Kasumi-1 (cell line): ENCODE measurements at regions not wholly inside any gene's neighbourhood (a gene's known extent, or its start where the extent isn't known, plus 50 kb on each side); places are given as distances from the start of the nearest gene placed in this dataset.
"Not testable (repeated sequence)": the region's sequence is repeated elsewhere in the genome, so short reads cannot be mapped to it uniquely, and the experiment has no call there.

Source experiments
- DNase-seq, 2 experiments: peaks; one replicate each; lab custom pipeline; 2025; lab: John Stamatoyannopoulos, UW

GRCh38 chr10:94125856-94126255 is 132.1 kb downstream of the PLCE1 start:
- DNase-seq = no peak

GRCh38 chr10:94129393-94130130 is 135.8 kb downstream of the PLCE1 start:
- no peak for DNase-seq

- DNase-seq = no peak
Observed at GRCh38 chr10:94131885-94132284, 138.2 kb downstream of the PLCE1 start.

- DNase-seq = no peak
Observed at GRCh38 chr10:94133239-94133638, 139.5 kb downstream of the PLCE1 start.

- no peak for DNase-seq
Observed at GRCh38 chr10:94137747-94138146, 144.0 kb downstream of the PLCE1 start.

- DNase-seq = no peak
Observed at GRCh38 chr10:94138391-94138790, 144.7 kb downstream of the PLCE1 start.

GRCh38 chr10:94143261-94143660 is 149.5 kb downstream of the PLCE1 start:
- DNase-seq = no peak

GRCh38 chr10:94146313-94146712 is 152.6 kb downstream of the PLCE1 start:
- no peak for DNase-seq

- no peak for DNase-seq
Observed at GRCh38 chr10:94146746-94147145, 153.0 kb downstream of the PLCE1 start.

GRCh38 chr10:94149702-94150101 is 156.0 kb downstream of the PLCE1 start:
- no peak for DNase-seq

GRCh38 chr10:94150541-94151184 is 156.9 kb downstream of the PLCE1 start:
- DNase-seq = no peak

GRCh38 chr10:94155722-94156271 is 162.1 kb downstream of the PLCE1 start:
- no peak for DNase-seq

GRCh38 chr10:94156453-94156852 is 162.7 kb downstream of the PLCE1 start:
- no peak for DNase-seq

- DNase-seq = not testable (repeated sequence)
Observed at GRCh38 chr10:94165158-94165611, 171.5 kb downstream of the PLCE1 start.

GRCh38 chr10:94172332-94172731 is 178.6 kb downstream of the PLCE1 start:
- DNase-seq = no peak

- DNase-seq = no peak
Observed at GRCh38 chr10:94173594-94173993, 179.9 kb downstream of the PLCE1 start.

- DNase-seq = no peak
Observed at GRCh38 chr10:94174838-94175237, 181.1 kb downstream of the PLCE1 start.

- DNase-seq = no peak
Observed at GRCh38 chr10:94178475-94179253, 184.1 kb downstream of the NOC3L start.

- DNase-seq = no peak
Observed at GRCh38 chr10:94180576-94180975, 182.2 kb downstream of the NOC3L start.

GRCh38 chr10:94183666-94184264 is 179.0 kb downstream of the NOC3L start:
- DNase-seq = no peak

GRCh38 chr10:94186722-94187121 is 176.0 kb downstream of the NOC3L start:
- no peak for DNase-seq

- DNase-seq = no peak
Observed at GRCh38 chr10:94192333-94192732, 170.4 kb downstream of the NOC3L start.
